IMR-90 (cell line): ENCODE measurements at regions not wholly inside any gene's neighbourhood (a gene's known extent, or its start where the extent isn't known, plus 50 kb on each side); places are given as distances from the start of the nearest gene placed in this dataset.
A peak's percentile ranks its signal among the peaks of the same experiment; 100 is the strongest.

Experiments
- ATAC-seq: fragments of 200-7000 bp; cut with Tn5 transposase; 2 replicates; pipeline ENCODE4 v1.9.1; 2020; ENCODE audit warnings: low read depth, mild to moderate bottlenecking, moderate library complexity
- BruUV-seq: library from RNA; stranded (reverse); fragments of 400-500 nt; replicated peaks from 2 replicates; lab custom pipeline; 2021; lab: Mats Ljungman, UMichigan
- CTCF ChIA-PET: fragments of 300-600 bp; formaldehyde crosslinking; extraction: SDS; loops from one replicate; lab custom pipeline; 2021; ENCODE audit warnings: antibody characterized with exemption; lab: Yijun Ruan, JAX
- POLR2A ChIA-PET: fragments of 300-600 bp; sonication (Branson Sonifier 250); formaldehyde crosslinking; loops from one replicate; lab custom pipeline; 2022; ENCODE audit warnings: antibody characterized with exemption; ENCODE audit not compliant: unreplicated experiment; lab: Charles Lee
- DNase-seq: peaks from one replicate; pipeline ENCODE4 v3.0.0; 2013
- H2AFZ ChIP-seq: replicated peaks from 2 replicates; pipeline ENCODE3; 2013; ENCODE audit warnings: low read length, mild to moderate bottlenecking; ENCODE audit not compliant: poor library complexity
- H2AK5ac ChIP-seq: 2 replicates; pipeline ENCODE4 v1.6.1; 2013; ENCODE audit warnings: low read depth, low read length, inconsistent platforms
- H2AK9ac ChIP-seq: replicated peaks from 2 replicates; pipeline ENCODE3; 2013; ENCODE audit warnings: mild to moderate bottlenecking, low read depth, low read length, moderate library complexity; ENCODE audit not compliant: poor library complexity
- H2BK120ac ChIP-seq: 2 replicates; pipeline ENCODE4 v1.6.1; 2013; ENCODE audit warnings: low read depth, low read length, inconsistent platforms
- H2BK15ac ChIP-seq: 3 replicates; pipeline ENCODE4 v1.6.1; 2013; ENCODE audit warnings: low read depth, low read length, inconsistent platforms
- H2BK20ac ChIP-seq: 2 replicates; pipeline ENCODE4 v1.6.1; 2013; ENCODE audit warnings: low read depth, mild to moderate bottlenecking, inconsistent platforms, low read length, moderate library complexity
- H2BK5ac ChIP-seq: 2 replicates; pipeline ENCODE4 v1.6.1; 2013; ENCODE audit warnings: mild to moderate bottlenecking, low read depth, low read length, inconsistent platforms; ENCODE audit not compliant: poor library complexity, severe bottlenecking
- H3K14ac ChIP-seq: replicated peaks from 2 replicates; pipeline ENCODE4 v1.6.1; 2013; ENCODE audit warnings: low read depth, low read length, inconsistent platforms
- H3K18ac ChIP-seq: 2 replicates; pipeline ENCODE4 v1.6.1; 2013; ENCODE audit warnings: low read depth, low read length, control low read depth
- H3K23ac ChIP-seq: 2 replicates; pipeline ENCODE4 v1.6.1; 2013; ENCODE audit warnings: low read depth, low read length, inconsistent platforms
- H3K27ac ChIP-seq: 2 replicates; pipeline ENCODE4 v1.5.1; 2013; ENCODE audit warnings: mild to moderate bottlenecking, control low read depth, low read length; ENCODE audit not compliant: insufficient read depth
- H3K27me3 ChIP-seq: 2 replicates; pipeline ENCODE4 v1.6.1; 2013; ENCODE audit warnings: low read length; ENCODE audit not compliant: control insufficient read depth, insufficient read depth
- H3K36me3 ChIP-seq: 2 replicates; pipeline ENCODE4 v1.6.1; 2013; ENCODE audit warnings: low read length, mixed read lengths; ENCODE audit not compliant: control insufficient read depth, insufficient read depth
- H3K4ac ChIP-seq: 2 replicates; pipeline ENCODE4 v1.6.1; 2013; ENCODE audit warnings: low read depth, low read length, inconsistent platforms
- H3K4me1 ChIP-seq: 2 replicates; pipeline ENCODE4 v1.6.1; 2013; ENCODE audit warnings: low read length, mixed read lengths; ENCODE audit not compliant: control insufficient read depth, insufficient read depth
- H3K4me2 ChIP-seq: 2 replicates; pipeline ENCODE4 v1.6.1; 2013; ENCODE audit warnings: low read depth, mild to moderate bottlenecking, control low read depth, low read length, moderate library complexity
- H3K4me3 ChIP-seq: 2 replicates; pipeline ENCODE4 v1.5.1; 2013; ENCODE audit warnings: low read depth, mild to moderate bottlenecking, control low read depth, low read length, moderate library complexity; ENCODE audit not compliant: insufficient read depth
- H3K56ac ChIP-seq: 2 replicates; pipeline ENCODE4 v1.6.1; 2013; ENCODE audit warnings: low read length, inconsistent platforms; ENCODE audit not compliant: insufficient read depth; ENCODE audit errors: extremely low read depth
- H3K79me1 ChIP-seq, 2 experiments: 2 replicates each; pipeline ENCODE4 v1.6.1; 2013; ENCODE audit warnings: low read length in 2 of 2, inconsistent platforms in 1 of 2, low read depth in 1 of 2
- H3K9ac ChIP-seq: 2 replicates; pipeline ENCODE4 v1.6.1; 2013; ENCODE audit warnings: low read depth, low read length, control low read depth
- H3K9me1 ChIP-seq: 2 replicates; pipeline ENCODE4 v1.6.1; 2013; ENCODE audit warnings: low read length, inconsistent platforms; ENCODE audit not compliant: insufficient read depth
- H3K9me3 ChIP-seq: 2 replicates; pipeline ENCODE4 v1.6.1; 2013; ENCODE audit warnings: low read length; ENCODE audit not compliant: control insufficient read depth, insufficient read depth
- H4K20me1 ChIP-seq: 2 replicates; pipeline ENCODE4 v1.6.1; 2013; ENCODE audit warnings: low read length, inconsistent platforms; ENCODE audit not compliant: insufficient read depth
- H4K5ac ChIP-seq: 2 replicates; pipeline ENCODE4 v1.6.1; 2013; ENCODE audit warnings: mild to moderate bottlenecking, low read depth, low read length, control low read depth
- H4K8ac ChIP-seq, 2 experiments: 2 replicates each; pipeline ENCODE4 v1.6.1; 2013; ENCODE audit warnings: low read depth in 2 of 2, low read length in 2 of 2, control low read depth in 1 of 2, inconsistent platforms in 1 of 2
- H4K91ac ChIP-seq: 2 replicates; pipeline ENCODE4 v1.6.1; 2013; ENCODE audit warnings: low read depth, low read length, inconsistent platforms; ENCODE audit not compliant: insufficient read depth
- BHLHE40 ChIP-seq: fragments of 150-350 bp; IDR thresholded peaks from 2 replicates; pipeline ENCODE4 v1.6.1; 2016; ENCODE audit warnings: mild to moderate bottlenecking, low read depth, low read length
- CEBPB ChIP-seq: IDR thresholded peaks from 2 replicates; pipeline ENCODE4 v1.6.1; 2012; ENCODE audit warnings: low read depth, low read length, improper control_type of control experiment
- CHD1 ChIP-seq: IDR thresholded peaks from 2 replicates; pipeline ENCODE4 v1.6.1; 2012; ENCODE audit warnings: low read depth, low read length, improper control_type of control experiment
- CTCF ChIP-seq: conservative IDR thresholded peaks from 2 replicates; pipeline ENCODE4 v1.5.1; 2012; ENCODE audit warnings: mild to moderate bottlenecking, low read depth, low read length, improper control_type of control experiment
- ELK1 ChIP-seq: fragments of 150-350 bp; IDR thresholded peaks from 2 replicates; pipeline ENCODE4 v1.6.1; 2016; ENCODE audit warnings: low read depth, mild to moderate bottlenecking, low read length, moderate library complexity, borderline replicate concordance
- FOS ChIP-seq: fragments of 150-350 bp; IDR thresholded peaks from 2 replicates; pipeline ENCODE4 v1.6.1; 2016; ENCODE audit warnings: low read depth, low read length
- MAFK ChIP-seq: IDR thresholded peaks from 2 replicates; pipeline ENCODE4 v1.6.1; 2012; ENCODE audit warnings: low read depth, low read length, improper control_type of control experiment
- MAZ ChIP-seq: IDR thresholded peaks from 2 replicates; pipeline ENCODE4 v1.6.1; 2012; ENCODE audit warnings: low read depth, mild to moderate bottlenecking, low read length, improper control_type of control experiment, moderate library complexity, borderline replicate concordance
- MXI1 ChIP-seq: IDR thresholded peaks from 2 replicates; pipeline ENCODE4 v1.6.1; 2012; ENCODE audit warnings: low read depth, mild to moderate bottlenecking, low read length, moderate library complexity, borderline replicate concordance
- NFE2L2 ChIP-seq: fragments of 150-350 bp; IDR thresholded peaks from 2 replicates; pipeline ENCODE4 v1.6.1; 2016; ENCODE audit warnings: low read depth, mild to moderate bottlenecking, low read length
- POLR2A ChIP-seq: IDR thresholded peaks from 2 replicates; pipeline ENCODE4 v1.6.1; 2012; ENCODE audit warnings: mild to moderate bottlenecking, low read depth, low read length
- RAD21 ChIP-seq: IDR thresholded peaks from 2 replicates; pipeline ENCODE4 v1.6.1; 2012; ENCODE audit warnings: low read length, improper control_type of control experiment
- RCOR1 ChIP-seq: IDR thresholded peaks from 2 replicates; pipeline ENCODE4 v1.6.1; 2012; ENCODE audit warnings: mild to moderate bottlenecking, low read length, improper control_type of control experiment; ENCODE audit not compliant: insufficient replicate concordance
- RFX5 ChIP-seq: IDR thresholded peaks from 2 replicates; pipeline ENCODE4 v1.8.0; 2012; ENCODE audit warnings: low read depth, mild to moderate bottlenecking, low read length, moderate library complexity
- SMC3 ChIP-seq: fragments of 150-350 bp; IDR thresholded peaks from 2 replicates; pipeline ENCODE4 v1.6.1; 2016; ENCODE audit warnings: low read depth, mild to moderate bottlenecking, antibody characterized with exemption, low read length, moderate library complexity
- USF2 ChIP-seq: fragments of 150-350 bp; IDR thresholded peaks from 2 replicates; pipeline ENCODE4 v1.6.1; 2017; ENCODE audit warnings: mild to moderate bottlenecking, antibody characterized with exemption, low read length, low read depth
- WGBS, 2 experiments: methylation state at CpG; one replicate each; pipeline versions ENCODE4 v1.1.5 to v1.1.7; 2013; ENCODE audit warnings: missing lambda C conversion rate in 2 of 2; ENCODE audit not compliant: insufficient read length in 1 of 2; ENCODE audit errors: extremely low coverage in 2 of 2; 5-methylcytosine and 5-hydroxymethylcytosine counted together
- dilution Hi-C: fragments of 300-500 bp; cut with HindIII; formaldehyde crosslinking; loops from one replicate; pipeline ENCODE4 v1.14.3; 2018; ENCODE audit warnings: low sequenced_read_pairs; ENCODE audit not compliant: unreplicated experiment
- in situ Hi-C: fragments of 300-500 bp; cut with MboI; formaldehyde crosslinking; loops from 3 replicates; pipeline ENCODE4 v1.14.3; 2019; ENCODE audit warnings: low sequenced_read_pairs, inconsistent platforms, mixed read lengths
- intact Hi-C: fragments of 100-400 bp; cut with micrococcal nuclease; formaldehyde crosslinking; loops from 2 replicates; pipeline ENCODE4 v1.10.0; 2022

- intact Hi-C loops, result loop anchor here (2.0 to 10.0 kb wide), 5 partner anchors 421 to 829 kb away; partner anchors contain the start of genes KIF18A and METTL15
- dilution Hi-C loops, result no loop called here
- no peaks in the 10 kb centered on the region for H3K27me3 ChIP-seq
- POLR2A ChIA-PET, result no interaction called here
- H3K4me3 ChIP-seq, result no peak overlapping the region
- peaks cover 3% of the 10 kb centered on the region; the same call in 1 of the 2 replicates for H3K4me1 ChIP-seq
- H2BK15ac ChIP-seq, result peak overlapping the region; percentile 69
- peak overlapping the region; percentile 29; the same call in 1 of the 2 replicates for H3K4ac ChIP-seq
- H3K9me1 ChIP-seq, result no peaks in the 10 kb centered on the region
- H4K5ac ChIP-seq, result peak overlapping the region; percentile 93; the same call in 1 of the 2 replicates
- H2BK5ac ChIP-seq, result peak overlapping the region; percentile 90
- no peak overlapping the region for H2AK5ac ChIP-seq
- H4K8ac ChIP-seq, result peak overlapping the region; percentile 23 to 95
- peak overlapping the region; percentile 54 for H4K91ac ChIP-seq
- no peaks in the 10 kb centered on the region for H3K36me3 ChIP-seq
- no peak overlapping the region for H2AK9ac ChIP-seq
- no CpG with 5 or more reads among the region's 4 CpGs for WGBS, 2 experiments
- H3K14ac ChIP-seq, result 0 out of 2 replicates have a peak overlapping the region, but pooled peaks have one; percentile 43
- DNase-seq (no peak), ATAC-seq (no peak)
- CTCF ChIA-PET, result interaction anchor here (1.1 to 1.2 kb wide), 2 partner anchors 31 to 830 kb away, joined by 3 read pairs; no protein-coding TSS in a partner anchor
- peak overlapping the region; percentile 85; the same call in 1 of the 2 replicates for H2BK20ac ChIP-seq
- H4K20me1 ChIP-seq, result no peaks in the 10 kb centered on the region
- peaks cover 17% of the 10 kb centered on the region for H3K9me3 ChIP-seq
- no peak overlapping the region for H3K56ac ChIP-seq
- H3K27ac ChIP-seq, result peak overlapping the region; percentile 23; the same call in 1 of the 2 replicates
- BruUV-seq, result no TSS peak
- H3K4me2 ChIP-seq, result no peak overlapping the region; the same call in 1 of the 2 replicates
- TF ChIP-seq ELK1, result no peak
- TF ChIP-seq RAD21, result no peak
- no peak for TF ChIP-seq BHLHE40
- no peak for TF ChIP-seq MAZ
- no peak for TF ChIP-seq CEBPB
- TF ChIP-seq MAFK, result no peak
- no peak for TF ChIP-seq CTCF
- TF ChIP-seq USF2, result no peak
- TF ChIP-seq SMC3, result no peak
- TF ChIP-seq POLR2A, result no peak
- no peak for TF ChIP-seq MXI1
- TF ChIP-seq NFE2L2, result no peak
- TF ChIP-seq CHD1, result no peak
- TF ChIP-seq RCOR1, result no peak
- no peak for TF ChIP-seq FOS
- no peak for TF ChIP-seq RFX5
- H3K18ac ChIP-seq, result peak overlapping the region; percentile 98
- in situ Hi-C loops, result loop anchor here (25.0 kb wide), 1 partner anchor 816 kb away; the partner anchor contains the start of gene BDNF
- peak overlapping the region; percentile 63; the same call in 1 of the 2 replicates for H2BK120ac ChIP-seq
- H3K23ac ChIP-seq, result no peak overlapping the region
- H3K9ac ChIP-seq, result no peak overlapping the region
- H2AFZ ChIP-seq, result no peak overlapping the region
- H3K79me1 ChIP-seq, result no peaks in the 10 kb centered on the region
These were observed 420.0 kb downstream of the METTL15 start for GRCh38 chr11:28528217-28528616.
